SW 1271 (cell line): ENCODE measurements at regions not wholly inside any gene's neighbourhood (a gene's known extent, or its start where the extent isn't known, plus 50 kb on each side); places are given as distances from the start of the nearest gene placed in this dataset.
"Not testable (repeated sequence)": the region's sequence is repeated elsewhere in the genome, so short reads cannot be mapped to it uniquely, and the experiment has no call there.

Experiments used
- DNase-seq, 2 experiments: peaks; one replicate each; lab custom pipeline; 2025; lab: John Stamatoyannopoulos, UW

GRCh38 chr9:78383130-78383529, 86.2 kb downstream of the PSAT1 start:
- DNase-seq: no peak

- DNase-seq: no peak
These were observed 89.4 kb downstream of the PSAT1 start for GRCh38 chr9:78386348-78386747.

GRCh38 chr9:78386773-78387172, 89.8 kb downstream of the PSAT1 start:
- DNase-seq: no peak

- DNase-seq: no peak
These were observed 96.4 kb downstream of the PSAT1 start for GRCh38 chr9:78393340-78393739.

- no peak for DNase-seq
These were observed 97.0 kb downstream of the PSAT1 start for GRCh38 chr9:78393932-78394331.

GRCh38 chr9:78396087-78396486, 99.2 kb downstream of the PSAT1 start:
- no peak for DNase-seq

GRCh38 chr9:78397045-78397444, 100.1 kb downstream of the PSAT1 start:
- DNase-seq: no peak

DNA sequence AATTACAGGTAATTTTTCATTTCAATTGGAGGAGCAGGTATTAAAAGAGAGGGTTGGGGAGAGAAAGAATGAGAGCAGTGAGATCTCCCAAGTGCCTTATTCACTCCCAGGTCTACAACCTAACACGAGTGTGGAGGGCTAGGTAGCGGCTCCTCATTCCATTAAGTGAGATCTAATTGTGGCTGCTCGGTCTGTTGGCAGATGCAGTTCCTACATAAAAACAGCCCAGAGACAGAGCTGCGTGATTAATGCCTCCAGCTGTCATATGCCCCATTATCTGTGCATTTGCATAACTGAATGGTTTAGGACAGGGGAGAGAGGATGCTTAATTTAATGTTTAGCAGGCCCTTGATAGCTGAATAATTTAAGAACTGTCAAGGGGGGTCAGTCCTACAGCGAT, 100.5 kb downstream of the PSAT1 start:
- no peak for DNase-seq

- DNase-seq: no peak
These were observed 102.2 kb downstream of the PSAT1 start for GRCh38 chr9:78399153-78399552.

- no peak for DNase-seq
These were observed 103.6 kb downstream of the PSAT1 start for GRCh38 chr9:78400496-78400895.

GRCh38 chr9:78405461-78405860, 108.5 kb downstream of the PSAT1 start:
- no peak for DNase-seq

DNA sequence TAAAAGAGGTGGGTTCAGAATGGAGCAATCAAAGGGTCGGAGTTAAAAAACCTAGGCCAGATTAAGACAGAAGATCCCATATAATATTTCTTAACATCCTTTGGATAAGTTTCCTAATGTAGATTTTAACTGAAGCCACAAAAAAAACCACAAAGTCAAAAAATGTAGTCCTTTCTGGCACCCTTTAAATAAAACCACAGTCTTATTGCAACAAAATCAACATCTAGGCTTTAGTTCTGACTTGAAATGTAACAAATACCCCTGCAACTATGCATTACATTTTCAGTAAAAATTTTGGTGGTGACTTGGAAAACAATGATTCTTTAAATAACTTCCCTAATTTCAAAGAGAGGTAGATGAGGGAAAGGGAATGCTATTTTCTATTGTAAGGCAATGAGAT, 109.2 kb downstream of the PSAT1 start:
- no peak for DNase-seq

DNA sequence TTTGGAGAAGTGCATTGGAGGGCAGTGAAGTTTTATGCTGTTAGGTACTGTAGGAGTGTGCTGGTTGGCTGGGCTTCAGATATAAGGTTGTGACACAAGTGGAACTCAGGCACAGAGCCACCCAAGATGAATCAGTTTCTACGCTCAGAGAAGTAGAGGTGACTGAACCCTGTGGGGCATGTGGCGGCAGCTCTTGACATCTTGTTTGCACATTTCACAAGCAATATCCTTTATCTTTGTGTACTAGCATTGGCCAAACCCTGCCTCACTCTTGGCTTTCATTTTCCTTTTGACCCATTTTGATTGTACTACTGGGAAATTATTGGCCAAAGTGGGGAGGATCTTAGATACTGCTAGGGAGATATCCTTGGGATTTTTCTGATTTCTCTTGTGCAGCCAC, 110.0 kb downstream of the PSAT1 start:
- no peak for DNase-seq

- DNase-seq: no peak
These were observed 110.8 kb downstream of the PSAT1 start for GRCh38 chr9:78407636-78408312.

- no peak for DNase-seq
These were observed 111.5 kb downstream of the PSAT1 start for GRCh38 chr9:78408388-78408787.

- DNase-seq: not testable (repeated sequence)
These were observed 113.1 kb downstream of the PSAT1 start for GRCh38 chr9:78409928-78410510.

GRCh38 chr9:78422309-78422708, 125.4 kb downstream of the PSAT1 start:
- no peak for DNase-seq

DNA sequence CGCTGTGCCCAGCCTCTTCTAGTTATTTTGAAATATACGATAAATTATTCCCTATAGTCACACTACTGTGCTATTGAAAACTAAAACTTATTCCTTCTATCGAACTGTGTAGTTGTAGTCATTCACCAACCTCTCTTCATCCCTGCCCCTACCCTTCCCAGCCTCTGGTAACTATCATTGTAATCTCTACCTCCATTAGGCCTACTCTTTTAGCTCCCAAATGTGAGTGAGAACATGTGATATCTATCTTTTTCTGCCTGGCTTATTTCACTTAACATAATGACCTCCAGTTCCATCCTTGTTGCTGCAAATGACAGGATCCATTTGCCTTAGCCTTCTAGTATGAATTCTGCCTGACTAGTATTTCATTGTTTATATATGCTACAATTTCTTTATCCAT, 127.4 kb downstream of the PSAT1 start:
- no peak for DNase-seq

DNA sequence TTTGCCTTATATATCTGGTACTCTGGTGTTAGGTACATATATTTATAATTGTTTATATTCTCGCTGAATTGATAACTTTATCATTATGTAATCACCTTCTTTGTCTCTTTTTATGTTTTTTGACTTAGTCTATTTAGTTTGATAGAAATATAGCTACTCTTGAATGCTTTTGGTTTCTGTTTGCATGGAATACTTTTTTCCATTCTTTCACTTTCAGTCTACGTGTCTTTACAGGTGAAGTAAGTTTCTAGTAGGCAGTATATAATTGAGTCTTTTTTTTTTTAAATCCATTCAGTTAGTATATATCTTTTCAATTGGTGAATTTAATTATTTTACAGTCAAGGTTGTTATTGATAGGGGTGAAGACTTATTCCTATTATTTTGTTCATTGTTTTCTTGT, 131.7 kb downstream of the PSAT1 start:
- DNase-seq: no peak

DNA sequence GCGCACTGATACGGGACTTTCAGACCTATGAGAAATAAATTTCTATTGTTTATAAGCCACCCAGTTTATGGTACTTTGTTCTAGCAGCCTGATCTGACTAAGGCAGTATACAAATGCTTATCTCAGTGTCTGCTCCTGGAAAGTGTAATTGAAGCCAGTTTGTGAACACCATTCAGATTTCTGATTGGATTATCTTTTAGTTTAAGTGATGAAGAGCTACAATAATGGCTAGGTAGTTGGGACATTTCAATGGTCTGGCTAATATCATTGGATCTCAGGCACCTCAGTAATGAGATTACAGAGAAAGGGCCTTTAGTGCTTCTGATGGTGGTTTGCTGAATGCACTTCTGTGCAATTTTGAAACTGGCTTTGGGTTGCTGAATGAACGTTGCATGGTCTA, 133.5 kb downstream of the PSAT1 start:
- no peak for DNase-seq

DNA sequence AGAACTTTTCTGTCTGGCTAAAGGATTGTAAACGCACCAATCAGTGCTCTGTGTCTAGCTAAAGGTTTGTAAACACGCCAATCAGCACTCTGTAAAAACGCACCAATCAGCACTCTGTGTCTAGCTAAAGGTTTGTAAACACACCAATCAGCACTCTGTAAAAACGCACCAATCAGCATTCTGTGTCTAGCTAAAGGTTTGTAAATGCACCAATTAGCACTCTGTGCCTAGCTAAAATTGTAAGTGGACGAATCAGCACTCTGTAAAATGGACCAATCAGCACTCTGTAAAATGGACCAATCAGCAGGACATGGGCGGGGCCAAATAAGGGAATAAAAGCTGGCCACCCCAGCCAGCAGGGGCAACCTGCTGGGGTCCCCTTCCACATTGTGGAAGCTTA, 134.1 kb downstream of the PSAT1 start:
- DNase-seq: not testable (repeated sequence)

DNA sequence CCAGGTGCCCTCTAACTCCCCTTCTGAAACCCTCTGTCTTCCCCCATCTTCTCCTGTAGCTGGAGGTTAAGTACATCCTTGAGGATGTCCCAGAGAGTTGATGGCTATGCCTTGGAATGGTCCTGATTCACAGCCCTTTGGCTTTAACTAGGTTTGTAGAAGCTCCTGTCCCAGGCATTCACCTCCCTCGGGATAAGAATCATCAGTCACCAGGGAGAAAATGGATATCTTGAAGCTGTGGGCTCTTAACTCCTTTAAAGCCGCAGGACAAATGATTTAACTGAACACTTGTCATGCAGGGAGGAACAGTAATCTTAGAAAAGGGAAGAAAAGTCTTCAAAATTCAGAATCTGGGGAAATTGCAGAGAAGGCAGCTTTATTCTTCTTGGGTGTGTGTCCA, 139.9 kb downstream of the PSAT1 start:
- DNase-seq: no peak

GRCh38 chr9:78437296-78437695, 140.4 kb downstream of the PSAT1 start:
- no peak for DNase-seq

DNA sequence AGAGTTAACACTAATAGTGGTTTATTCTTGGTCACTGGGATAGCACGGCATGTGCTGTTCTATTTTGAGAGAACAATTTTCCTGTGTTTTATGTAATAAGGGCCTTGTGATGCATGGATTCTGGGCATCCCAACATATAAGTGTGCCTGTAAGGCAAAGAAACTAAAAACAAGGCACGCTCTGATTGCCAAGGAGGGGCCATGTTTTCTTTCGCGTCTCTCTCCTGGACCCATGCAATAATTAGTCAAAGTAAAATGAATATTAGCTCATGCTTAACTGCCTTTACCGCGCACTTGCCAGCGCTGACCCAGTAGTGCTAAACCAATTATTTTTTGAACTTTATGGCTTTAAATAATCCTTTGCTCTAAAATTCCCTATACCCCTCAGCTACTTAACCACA, 140.9 kb downstream of the PSAT1 start:
- DNase-seq: no peak
